NCI-H1105 (cell line): ENCODE measurements at regions not wholly inside any gene's neighbourhood (a gene's known extent, or its start where the extent isn't known, plus 50 kb on each side); places are given as distances from the start of the nearest gene placed in this dataset.
"Not testable (repeated sequence)": the region's sequence is repeated elsewhere in the genome, so short reads cannot be mapped to it uniquely, and the experiment has no call there.

Experiments used
- DNase-seq: peaks from one replicate; lab custom pipeline; 2025; lab: John Stamatoyannopoulos, UW

GRCh38 chrX:99398545-99398944 is 1011.5 kb downstream of the PCDH19 start:
- DNase-seq, result no peak

GRCh38 chrX:99397879-99398278 is 1012.2 kb downstream of the PCDH19 start:
- no peak for DNase-seq

- no peak for DNase-seq
Observed at GRCh38 chrX:99394456-99394855, 1015.6 kb downstream of the PCDH19 start.

GRCh38 chrX:99384594-99385374 is 1025.3 kb downstream of the PCDH19 start:
- no peak for DNase-seq

GRCh38 chrX:99383786-99384185 is 1026.3 kb downstream of the PCDH19 start:
- no peak for DNase-seq

GRCh38 chrX:99371976-99372595 is 1038.0 kb downstream of the PCDH19 start:
- no peak for DNase-seq

GRCh38 chrX:99353412-99353811 is 1056.7 kb downstream of the PCDH19 start:
- no peak for DNase-seq

GRCh38 chrX:99348256-99348655 is 1061.8 kb downstream of the PCDH19 start:
- DNase-seq, result no peak

GRCh38 chrX:99308302-99308701 is 1101.8 kb downstream of the PCDH19 start:
- DNase-seq, result no peak

- no peak for DNase-seq
Observed at GRCh38 chrX:99305573-99305972, 1104.5 kb downstream of the PCDH19 start.

- no peak for DNase-seq
Observed at GRCh38 chrX:99301990-99302389, 1108.1 kb downstream of the PCDH19 start.

GRCh38 chrX:99271641-99272040 is 1138.4 kb downstream of the PCDH19 start:
- DNase-seq, result no peak

- DNase-seq, result no peak
Observed at GRCh38 chrX:99266255-99266654, 1143.8 kb downstream of the PCDH19 start.

GRCh38 chrX:99248180-99248579 is 1161.9 kb downstream of the PCDH19 start:
- DNase-seq, result no peak

GRCh38 chrX:99242001-99242400 is 1168.1 kb downstream of the PCDH19 start:
- DNase-seq, result no peak

- DNase-seq, result not testable (repeated sequence)
Observed at GRCh38 chrX:99234384-99234783, 1175.7 kb downstream of the PCDH19 start.

- DNase-seq, result no peak
Observed at GRCh38 chrX:99192421-99192820, 1217.7 kb downstream of the PCDH19 start.

- no peak for DNase-seq
Observed at GRCh38 chrX:99184153-99184552, 1225.9 kb downstream of the PCDH19 start.

- DNase-seq, result no peak
Observed at GRCh38 chrX:99172958-99173357, 1237.1 kb downstream of the PCDH19 start.

GRCh38 chrX:99142745-99143144 is 1267.3 kb downstream of the PCDH19 start:
- DNase-seq, result no peak

GRCh38 chrX:99137488-99137887 is 1272.6 kb downstream of the PCDH19 start:
- DNase-seq, result no peak

- DNase-seq, result no peak
Observed at GRCh38 chrX:99117011-99117410, 1293.1 kb downstream of the PCDH19 start.

- DNase-seq, result no peak
Observed at GRCh38 chrX:99095965-99096635, 1314.0 kb downstream of the PCDH19 start.
